HT1080 (cell line): ENCODE measurements at regions not wholly inside any gene's neighbourhood (a gene's known extent, or its start where the extent isn't known, plus 50 kb on each side); places are given as distances from the start of the nearest gene placed in this dataset.

ENCODE experiments used
- DNase-seq: peaks from one replicate; pipeline ENCODE4 v3.0.0-alpha.2; 2015; ENCODE audit warnings: low read depth

- no peak for DNase-seq
These were observed 384.3 kb downstream of the GPM6A start for GRCh38 chr4:175427751-175428150.

GRCh38 chr4:175431694-175432093 is 380.4 kb downstream of the GPM6A start:
- DNase-seq = no peak

GRCh38 chr4:175435381-175435783 is 376.7 kb downstream of the GPM6A start:
- no peak for DNase-seq

GRCh38 chr4:175436196-175436595 is 375.9 kb downstream of the GPM6A start:
- DNase-seq = no peak

GRCh38 chr4:175440786-175441185 is 371.3 kb downstream of the GPM6A start:
- no peak for DNase-seq

- DNase-seq = no peak
These were observed 370.8 kb downstream of the GPM6A start for GRCh38 chr4:175441256-175441655.

- DNase-seq = no peak
These were observed 368.5 kb downstream of the GPM6A start for GRCh38 chr4:175443547-175443946.

GRCh38 chr4:175444512-175444911 is 367.6 kb downstream of the GPM6A start:
- no peak for DNase-seq

- no peak for DNase-seq
These were observed 365.0 kb downstream of the GPM6A start for GRCh38 chr4:175447016-175447415.

GRCh38 chr4:175450446-175450845 is 361.6 kb downstream of the GPM6A start:
- no peak for DNase-seq

- DNase-seq = no peak
These were observed 360.7 kb downstream of the GPM6A start for GRCh38 chr4:175451238-175451965.

GRCh38 chr4:175453456-175453855 is 358.6 kb downstream of the GPM6A start:
- peak; percentile 61 for DNase-seq

- DNase-seq = peak; percentile 47
These were observed 355.9 kb downstream of the GPM6A start for GRCh38 chr4:175456131-175456530.

- no peak for DNase-seq
These were observed 354.1 kb downstream of the GPM6A start for GRCh38 chr4:175457956-175458355.

GRCh38 chr4:175459571-175459970 is 352.5 kb downstream of the GPM6A start:
- no peak for DNase-seq

- DNase-seq = no peak
These were observed 351.6 kb downstream of the GPM6A start for GRCh38 chr4:175460414-175460813.

- peak; percentile 49 for DNase-seq
These were observed 342.6 kb downstream of the GPM6A start for GRCh38 chr4:175469514-175469913.

- DNase-seq = peak; percentile 68
These were observed 341.9 kb downstream of the GPM6A start for GRCh38 chr4:175470131-175470530.

GRCh38 chr4:175480404-175480803 is 331.7 kb downstream of the GPM6A start:
- no peak for DNase-seq

- DNase-seq = no peak
These were observed 312.2 kb downstream of the GPM6A start for GRCh38 chr4:175499735-175500352.

GRCh38 chr4:175504318-175504717 is 307.7 kb downstream of the GPM6A start:
- DNase-seq = no peak

- peak; percentile 12 for DNase-seq
These were observed 302.7 kb downstream of the GPM6A start for GRCh38 chr4:175509320-175509719.

GRCh38 chr4:175511861-175512260 is 300.2 kb downstream of the GPM6A start:
- DNase-seq = no peak
